Upper lobe of left lung (tissue), 4 donors: ENCODE measurements at regions not wholly inside any gene's neighbourhood (a gene's known extent, or its start where the extent isn't known, plus 50 kb on each side); places are given as distances from the start of the nearest gene placed in this dataset.

Source experiments
- EP300 ChIP-seq, 4 donors: sonication (generic); formaldehyde crosslinking; IDR thresholded peaks; one replicate each; pipeline ENCODE4 v1.5.1; 2017; ENCODE audit warnings: antibody characterized with exemption in 4 of 4, control low read depth in 2 of 4
- POLR2A ChIP-seq, 4 donors: fragments of 450-650 bp; IDR thresholded peaks; one replicate each; pipeline ENCODE4 v1.5.1; 2016 to 2017; ENCODE audit warnings: antibody characterized with exemption in 4 of 4, mild to moderate bottlenecking in 2 of 4
- TF ChIP-seq, protein P1 (sequence below), 6 experiments: fragments of 450-650 bp in 4 of 6; fragments of 200-600 bp in 2 of 6; sonication (generic) in 2 of 6; IDR thresholded peaks; one replicate each; pipeline ENCODE4 v1.5.1; 2016 to 2019; ENCODE audit warnings: antibody characterized with exemption in 6 of 6

DNA sequence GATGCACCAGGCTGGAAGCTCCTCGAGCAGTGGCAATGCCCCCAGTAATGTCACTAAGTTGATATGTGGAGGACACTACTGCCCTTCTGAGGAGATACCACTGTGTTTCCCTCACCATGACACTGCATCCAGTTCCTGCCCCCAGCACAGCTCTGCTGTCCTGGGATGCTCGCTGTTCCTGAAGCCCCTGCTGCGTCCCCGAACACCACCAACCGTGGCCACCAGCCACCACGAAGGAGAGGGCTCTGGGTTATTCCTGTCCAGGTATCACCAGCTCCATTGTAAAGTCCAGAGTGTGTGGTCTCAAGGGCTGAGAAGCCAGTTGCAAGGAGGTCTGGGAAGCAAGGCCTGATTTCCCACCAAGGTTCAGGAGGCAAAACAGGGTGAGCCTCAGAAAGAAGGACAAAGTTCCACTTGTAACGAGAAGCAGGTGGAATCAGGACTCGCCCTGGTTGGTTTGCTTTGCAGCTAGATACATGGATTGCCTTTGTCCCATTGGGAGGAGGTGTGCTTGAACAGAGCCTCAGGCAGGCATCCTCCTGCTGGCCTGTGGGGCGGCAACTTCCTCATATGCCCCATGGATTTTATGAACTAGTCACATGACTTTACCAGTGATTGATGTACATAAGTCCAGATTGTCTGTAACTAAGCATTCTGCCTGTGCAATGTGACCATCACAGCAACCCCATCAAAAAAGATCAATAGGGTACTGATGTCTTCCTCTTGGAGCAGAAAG lies 427.0 kb upstream of the VSTM2A start:
- TF ChIP-seq POLR2A (IDR thresholded peaks at IDR 0.05) (no peak), EP300 (IDR thresholded peaks at IDR 0.05) (no peak)
- TF ChIP-seq, protein P1, sequence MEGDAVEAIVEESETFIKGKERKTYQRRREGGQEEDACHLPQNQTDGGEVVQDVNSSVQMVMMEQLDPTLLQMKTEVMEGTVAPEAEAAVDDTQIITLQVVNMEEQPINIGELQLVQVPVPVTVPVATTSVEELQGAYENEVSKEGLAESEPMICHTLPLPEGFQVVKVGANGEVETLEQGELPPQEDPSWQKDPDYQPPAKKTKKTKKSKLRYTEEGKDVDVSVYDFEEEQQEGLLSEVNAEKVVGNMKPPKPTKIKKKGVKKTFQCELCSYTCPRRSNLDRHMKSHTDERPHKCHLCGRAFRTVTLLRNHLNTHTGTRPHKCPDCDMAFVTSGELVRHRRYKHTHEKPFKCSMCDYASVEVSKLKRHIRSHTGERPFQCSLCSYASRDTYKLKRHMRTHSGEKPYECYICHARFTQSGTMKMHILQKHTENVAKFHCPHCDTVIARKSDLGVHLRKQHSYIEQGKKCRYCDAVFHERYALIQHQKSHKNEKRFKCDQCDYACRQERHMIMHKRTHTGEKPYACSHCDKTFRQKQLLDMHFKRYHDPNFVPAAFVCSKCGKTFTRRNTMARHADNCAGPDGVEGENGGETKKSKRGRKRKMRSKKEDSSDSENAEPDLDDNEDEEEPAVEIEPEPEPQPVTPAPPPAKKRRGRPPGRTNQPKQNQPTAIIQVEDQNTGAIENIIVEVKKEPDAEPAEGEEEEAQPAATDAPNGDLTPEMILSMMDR (IDR thresholded peaks at IDR 0.05): no peak
